IPS-11a (cell line): ENCODE measurements at regions not wholly inside any gene's neighbourhood (a gene's known extent, or its start where the extent isn't known, plus 50 kb on each side); places are given as distances from the start of the nearest gene placed in this dataset.

Source experiments
- H3K4me3 ChIP-seq: one replicate; pipeline ENCODE4 v1.5.1; 2013; ENCODE audit warnings: low read depth, low read length, control low read depth

DNA sequence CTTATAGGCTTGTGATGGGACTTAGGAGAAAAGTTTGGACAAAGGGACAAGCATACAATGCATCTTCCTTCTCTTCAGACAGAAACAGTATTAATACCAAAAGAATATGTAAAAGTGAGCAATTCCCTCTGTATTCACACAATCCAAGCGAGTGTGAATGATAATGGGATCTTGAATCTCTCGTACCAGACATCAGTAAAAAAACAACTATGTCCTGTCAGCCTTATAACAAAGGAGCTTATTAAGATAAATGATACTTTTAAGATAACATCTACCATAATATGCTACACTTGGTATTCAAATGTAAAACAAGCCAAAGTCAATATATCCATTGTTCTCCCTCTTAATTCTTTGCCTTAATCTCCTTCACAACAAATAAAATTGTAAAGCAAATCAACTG is 288.6 kb upstream of the CNTN6 start:
- H3K4me3 ChIP-seq, result no peak overlapping the region

DNA sequence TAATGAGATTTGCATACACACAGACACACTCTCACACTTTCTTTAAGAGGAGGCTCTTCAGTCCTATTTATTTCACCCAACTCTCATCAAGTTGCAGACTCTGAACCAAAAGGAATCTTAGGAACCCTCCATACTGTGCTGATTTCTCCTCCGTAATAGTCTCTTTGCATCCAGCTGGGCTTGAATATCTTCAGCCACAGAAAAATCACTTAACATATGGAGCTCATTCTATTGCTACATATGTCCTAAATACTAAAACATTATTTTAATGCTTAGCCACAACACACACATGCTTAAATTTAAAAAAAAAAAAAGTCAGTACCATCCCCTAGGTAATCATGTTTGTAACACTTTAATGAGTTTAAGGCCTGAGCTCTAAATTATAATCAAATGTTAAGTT is 287.5 kb upstream of the CNTN6 start:
- no peak overlapping the region for H3K4me3 ChIP-seq

DNA sequence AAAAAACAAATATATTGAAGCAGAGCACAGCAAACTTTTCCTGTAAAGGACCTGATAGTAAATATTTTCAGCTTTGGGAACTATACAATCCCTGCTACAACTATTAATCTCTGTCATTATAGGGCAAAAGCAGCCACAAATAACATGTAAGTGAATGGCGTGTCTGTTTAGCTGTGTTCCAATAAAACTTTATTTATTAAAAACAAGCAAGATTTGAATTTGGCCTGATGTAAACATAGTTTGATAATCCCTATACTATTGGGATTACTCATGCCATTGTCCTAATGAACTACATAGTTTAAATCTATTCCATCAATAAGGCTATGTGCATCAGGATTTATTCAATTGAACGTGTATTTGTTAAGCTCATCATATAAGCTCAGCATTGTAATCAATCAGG is 286.8 kb upstream of the CNTN6 start:
- H3K4me3 ChIP-seq, result no peak overlapping the region

DNA sequence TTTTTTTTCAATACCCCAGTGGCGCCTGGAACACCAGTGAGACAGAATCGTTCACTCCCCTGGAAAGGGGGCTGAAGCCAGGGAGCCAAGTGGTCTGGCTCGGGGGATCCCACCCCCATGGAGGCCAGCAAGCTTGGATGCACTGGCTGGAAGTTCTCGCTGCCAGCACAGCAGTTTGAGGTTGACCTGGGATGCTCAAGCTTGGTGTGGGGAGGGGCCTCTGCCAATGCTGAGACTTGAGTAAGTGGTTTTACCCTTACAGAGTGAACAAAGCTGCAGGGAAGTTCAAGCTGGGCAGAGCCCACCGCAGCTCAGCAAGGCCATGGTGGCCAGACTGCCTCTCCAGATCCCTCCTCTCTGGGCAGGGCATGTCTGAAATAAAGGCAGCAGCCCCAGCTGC is 276.2 kb upstream of the CNTN6 start:
- H3K4me3 ChIP-seq, result no peak overlapping the region

DNA sequence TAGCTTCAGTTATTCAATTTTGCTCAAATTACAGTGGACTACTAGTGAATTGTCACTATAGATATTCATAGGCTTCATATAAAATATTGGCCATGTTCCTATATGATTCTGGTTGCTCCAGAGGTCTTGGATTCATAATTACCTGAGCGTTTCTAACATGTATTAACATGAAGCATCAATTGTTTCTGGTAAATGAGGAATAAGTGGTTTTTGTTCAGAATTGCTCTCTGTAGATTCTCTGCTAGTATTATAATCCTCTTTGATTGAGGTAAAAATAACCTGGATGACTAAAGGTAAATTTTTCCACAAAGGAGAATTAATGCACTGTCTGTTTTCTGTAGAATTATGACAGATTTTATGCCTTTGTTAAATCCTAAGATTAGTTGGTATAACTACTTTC is 258.1 kb upstream of the CNTN6 start:
- H3K4me3 ChIP-seq, result no peak overlapping the region

DNA sequence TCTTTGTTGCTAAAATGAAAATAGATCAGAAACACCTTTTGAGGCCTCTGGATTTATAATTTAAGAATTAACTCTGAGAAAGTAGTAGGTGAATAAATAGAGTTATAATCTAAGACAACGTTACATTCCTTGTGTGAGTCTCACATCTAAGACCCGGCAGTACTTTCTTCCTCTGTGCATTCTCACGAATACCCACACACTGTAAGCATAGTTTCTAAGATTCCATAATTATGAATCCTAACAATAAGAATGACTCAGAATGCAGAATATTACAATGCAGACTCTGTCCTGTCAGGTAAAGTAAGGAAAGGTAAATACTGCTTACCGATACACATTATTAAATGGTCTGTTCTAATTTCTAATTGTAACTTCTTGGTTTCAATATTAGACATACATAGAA is 257.7 kb upstream of the CNTN6 start:
- no peak overlapping the region for H3K4me3 ChIP-seq

DNA sequence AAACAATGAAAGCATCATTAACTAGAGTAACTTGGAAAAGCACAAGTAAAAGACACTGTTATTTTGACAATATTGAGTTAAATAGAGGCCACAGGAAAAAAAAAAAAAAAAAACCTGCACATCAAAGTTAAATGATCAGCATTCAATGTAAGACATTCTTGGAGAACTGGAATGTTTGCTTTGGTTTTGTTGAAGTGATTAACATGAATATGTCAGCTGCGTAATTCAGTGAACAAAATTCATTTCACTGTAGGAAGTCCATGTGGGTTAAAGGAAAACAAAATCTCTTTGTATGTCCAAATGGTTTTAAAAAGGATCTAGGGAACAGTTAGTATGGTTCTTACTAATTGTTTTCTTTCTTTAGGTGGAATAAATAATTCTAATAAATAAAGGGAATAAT is 252.8 kb upstream of the CNTN6 start:
- H3K4me3 ChIP-seq, result no peak overlapping the region

DNA sequence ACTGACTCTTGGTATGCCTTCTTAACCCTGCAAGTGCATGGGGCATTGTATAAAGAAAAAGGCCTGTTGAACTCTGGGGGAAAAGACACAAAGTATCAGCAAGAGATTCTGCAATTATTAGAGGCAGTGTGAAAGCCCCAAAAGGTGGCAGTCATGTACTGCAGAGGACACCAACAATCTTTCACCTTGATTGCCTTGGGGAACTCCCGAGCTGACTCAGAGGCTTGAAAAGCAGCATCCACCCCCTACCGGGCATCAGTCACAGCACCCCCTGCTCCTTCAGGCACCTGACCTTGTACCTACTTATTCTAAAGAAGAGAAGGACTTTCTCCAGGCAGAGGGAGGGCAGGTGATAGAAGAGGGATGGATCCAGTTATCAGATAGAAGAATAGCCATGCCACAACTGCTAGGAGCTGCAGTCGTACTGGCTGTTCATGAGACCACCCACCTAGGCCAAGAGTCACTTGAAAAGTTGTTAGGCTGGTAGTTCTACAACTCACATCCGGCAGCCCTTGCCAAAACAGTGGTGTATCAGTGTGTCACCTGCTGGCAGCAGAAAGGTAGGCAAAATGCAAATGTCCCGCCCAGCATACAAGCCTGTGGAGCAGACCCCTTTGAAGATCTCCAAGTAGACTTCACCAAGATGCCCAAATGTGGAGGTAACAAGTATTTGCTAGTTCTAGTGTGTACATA is 241.6 kb upstream of the CNTN6 start:
- H3K4me3 ChIP-seq, result no peak overlapping the region

DNA sequence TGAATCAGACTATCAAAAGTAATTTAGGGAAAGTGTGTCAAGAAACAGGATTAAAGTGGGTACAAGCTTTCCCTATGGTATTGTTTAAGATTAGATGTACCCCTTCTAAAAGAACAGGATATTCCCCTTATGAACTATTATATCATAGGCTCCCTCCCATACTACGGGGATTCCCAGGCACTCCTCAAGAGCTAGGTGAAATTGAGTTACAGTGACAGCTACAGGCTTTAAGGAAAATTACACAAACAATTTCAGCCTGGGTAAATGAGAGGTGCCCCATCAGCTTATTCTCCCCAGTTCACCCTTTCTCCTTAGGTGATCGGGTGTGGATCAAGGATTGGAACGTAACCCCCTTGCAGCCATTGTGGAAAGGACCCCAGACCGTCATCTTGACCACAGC is 240.8 kb upstream of the CNTN6 start:
- H3K4me3 ChIP-seq, result no peak overlapping the region

DNA sequence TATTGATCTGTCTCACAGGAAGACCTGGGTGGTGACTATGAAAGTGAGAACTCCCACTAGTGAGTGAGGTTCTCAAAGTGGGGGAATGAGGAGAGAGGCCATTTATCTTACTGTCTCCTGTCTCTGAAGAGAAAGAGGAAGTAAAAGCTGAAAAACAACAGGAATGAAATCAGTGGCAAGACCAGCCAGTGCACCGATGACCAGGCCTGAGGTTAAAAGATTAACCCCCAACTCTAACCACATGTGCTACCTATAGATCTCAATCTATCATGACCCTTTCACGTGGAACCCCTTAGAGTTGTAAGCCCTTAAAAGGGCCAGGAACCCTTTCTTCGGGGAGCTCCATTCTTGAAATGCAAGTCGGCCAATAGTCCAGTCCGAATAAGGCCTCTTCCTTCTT is 239.3 kb upstream of the CNTN6 start:
- H3K4me3 ChIP-seq, result no peak overlapping the region

DNA sequence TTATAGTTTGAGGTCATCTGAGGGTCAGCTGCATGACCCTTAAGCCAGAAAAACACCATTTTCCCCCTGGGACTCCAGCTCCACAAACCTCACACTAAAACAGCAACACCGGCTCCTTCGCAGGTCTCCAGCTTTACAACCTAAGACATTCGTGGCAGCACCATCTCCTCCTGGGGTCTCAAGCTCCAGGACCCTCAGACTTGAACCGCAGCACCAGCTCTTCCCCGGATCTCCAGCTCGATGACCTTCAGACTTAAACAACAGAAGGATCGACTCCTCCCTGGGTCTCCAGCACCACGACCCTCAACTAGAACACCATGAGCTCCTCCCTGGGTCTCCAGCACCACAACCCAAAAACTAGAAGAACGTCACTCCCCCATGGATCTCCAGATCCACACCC is 233.7 kb upstream of the CNTN6 start:
- no peak overlapping the region for H3K4me3 ChIP-seq

DNA sequence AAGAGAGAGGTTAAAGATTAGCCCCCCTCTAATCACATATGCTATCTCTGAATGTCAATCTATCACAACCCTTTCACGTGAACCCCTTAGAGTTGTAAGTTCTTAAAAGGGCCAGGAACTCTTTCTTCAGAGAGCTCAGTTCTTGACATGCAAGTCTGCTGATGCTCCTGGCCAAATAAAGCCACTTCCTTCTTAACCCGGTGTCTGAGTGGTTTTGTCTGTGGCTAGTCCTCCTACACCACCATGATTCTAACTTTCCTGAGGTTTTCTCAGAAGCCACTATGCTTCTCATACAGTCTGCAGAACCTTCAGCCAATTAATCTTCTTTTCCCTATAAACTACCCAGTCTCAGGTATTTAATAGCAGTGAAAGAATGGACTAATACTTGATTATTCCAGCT is 231.1 kb upstream of the CNTN6 start:
- no peak overlapping the region for H3K4me3 ChIP-seq

DNA sequence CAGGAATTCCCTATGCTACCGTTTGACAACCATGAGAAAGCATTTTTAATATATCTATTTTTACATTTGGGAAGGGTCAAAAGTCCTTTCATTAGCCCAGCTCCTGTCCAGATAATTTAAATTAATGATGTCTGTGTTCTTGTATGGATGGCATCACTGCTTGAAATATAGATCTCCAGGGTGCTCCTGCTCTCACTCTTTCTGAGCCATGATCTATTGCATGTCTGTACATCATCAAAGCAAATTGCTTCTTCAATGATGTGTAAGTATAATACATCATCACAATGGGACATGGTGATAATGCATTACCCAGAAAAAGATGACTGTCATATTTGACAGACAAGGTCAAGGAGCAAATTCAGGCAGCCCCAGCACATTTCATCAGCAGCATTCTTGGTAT is 223.6 kb upstream of the CNTN6 start:
- H3K4me3 ChIP-seq, result no peak overlapping the region

DNA sequence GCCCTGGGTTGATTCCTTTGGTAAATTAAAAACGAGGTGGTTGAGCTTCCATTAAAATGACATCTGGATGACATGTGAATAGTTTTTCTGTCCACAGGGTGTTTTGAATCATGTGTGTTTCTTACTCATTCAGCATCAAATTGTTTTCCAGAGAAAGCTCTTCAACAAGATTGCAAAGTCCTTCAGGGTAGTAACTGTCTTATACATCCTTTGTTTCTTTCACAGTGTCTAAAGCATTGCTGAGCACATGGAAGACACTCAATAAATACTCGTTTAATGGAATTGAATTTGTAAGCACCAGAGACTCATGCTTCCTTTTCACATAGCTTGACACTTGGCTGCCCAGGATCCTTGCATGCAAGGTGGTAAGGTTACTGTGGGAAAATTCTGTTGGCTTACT is 223.1 kb upstream of the CNTN6 start:
- H3K4me3 ChIP-seq, result no peak overlapping the region

DNA sequence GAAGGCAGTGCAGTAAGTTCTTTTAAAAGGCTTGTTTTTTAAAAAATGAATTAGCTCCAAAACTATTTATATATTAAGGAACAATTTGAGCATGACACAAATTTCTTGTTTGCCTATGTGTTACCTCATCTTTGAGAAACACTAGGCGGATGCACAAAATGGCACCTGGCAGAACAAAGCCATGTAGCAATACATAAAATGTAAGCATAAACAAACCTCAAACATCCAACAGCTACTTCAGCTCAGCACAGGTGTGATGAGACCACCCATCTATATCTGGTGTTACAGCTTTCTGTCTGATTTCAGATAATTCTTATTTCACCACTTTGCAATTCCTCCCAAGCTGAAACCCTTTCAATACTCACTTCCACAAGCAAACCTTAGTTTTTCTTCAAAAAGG is 221.2 kb upstream of the CNTN6 start:
- H3K4me3 ChIP-seq, result no peak overlapping the region

DNA sequence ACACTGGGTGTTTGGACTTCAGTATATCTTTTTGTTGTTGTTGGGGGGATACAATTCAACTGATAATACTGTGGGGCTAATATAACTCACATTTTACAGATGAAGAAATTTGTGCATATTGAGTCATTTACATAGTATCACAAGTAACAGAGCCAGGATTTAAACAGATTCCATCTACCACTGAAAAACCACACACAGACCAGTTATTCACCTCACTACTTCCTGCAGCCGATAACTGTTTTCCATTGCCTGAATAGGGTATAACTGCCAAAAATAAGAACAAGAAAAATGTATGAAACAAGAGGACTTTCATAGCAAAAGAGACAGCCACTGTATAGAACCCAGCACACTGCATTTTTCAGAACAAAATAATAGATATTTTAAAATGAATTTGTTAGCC is 215.8 kb upstream of the CNTN6 start:
- no peak overlapping the region for H3K4me3 ChIP-seq

DNA sequence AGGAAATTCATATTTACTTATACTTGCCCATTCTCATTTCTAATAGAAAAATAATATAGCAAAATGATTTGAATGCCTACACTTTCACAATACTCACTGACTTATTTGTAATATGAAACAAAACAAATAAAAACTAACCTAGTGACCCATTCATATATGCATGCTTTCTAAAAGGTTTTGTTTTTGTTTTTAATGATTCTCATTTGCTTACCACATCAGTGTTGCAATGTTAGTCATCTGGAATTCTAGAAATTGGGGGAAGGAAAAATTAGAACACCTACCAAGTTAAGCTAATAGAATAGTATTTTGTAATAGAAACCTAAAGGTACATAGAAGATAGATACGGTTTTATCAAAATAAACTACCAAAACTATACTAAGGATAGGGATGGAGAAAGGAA is 214.1 kb upstream of the CNTN6 start:
- no peak overlapping the region for H3K4me3 ChIP-seq

DNA sequence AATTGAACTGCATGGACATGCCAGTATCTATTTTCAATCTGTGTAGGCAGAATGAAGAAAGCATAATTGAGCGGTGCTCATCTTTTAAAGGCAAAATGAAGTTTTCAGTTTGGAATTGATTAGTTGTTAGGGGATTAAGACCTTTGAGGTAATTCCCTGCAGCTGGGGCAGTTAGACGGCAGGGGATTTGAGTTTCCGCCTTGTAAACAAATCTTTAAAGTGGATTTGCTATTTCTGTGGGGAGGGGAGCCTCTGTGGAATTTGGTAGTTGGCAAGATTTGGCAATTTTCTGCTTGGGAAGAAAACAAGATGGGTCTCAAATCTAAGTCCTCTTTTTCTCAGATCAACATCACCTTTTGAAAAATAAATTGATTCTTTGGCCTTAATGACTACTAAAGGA is 212.5 kb upstream of the CNTN6 start:
- H3K4me3 ChIP-seq, result no peak overlapping the region

DNA sequence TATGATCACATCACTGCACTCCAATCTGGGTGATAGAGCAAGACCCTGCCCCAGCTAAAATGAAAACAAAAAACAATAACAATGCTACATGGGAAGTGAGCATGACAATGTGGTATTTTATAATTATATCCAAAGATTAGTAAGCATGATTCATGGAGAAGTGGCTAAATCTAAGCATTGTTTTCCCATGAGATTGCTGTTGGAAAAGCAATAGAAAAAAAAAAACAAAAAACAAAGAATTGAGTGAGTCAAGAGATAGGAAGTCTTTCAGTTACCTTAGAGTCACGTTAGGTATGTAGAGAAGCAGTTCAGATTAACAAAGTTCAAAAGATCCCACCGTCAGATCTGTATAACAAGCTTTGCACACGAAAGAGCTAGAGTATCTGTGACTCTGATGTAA is 210.3 kb upstream of the CNTN6 start:
- no peak overlapping the region for H3K4me3 ChIP-seq

DNA sequence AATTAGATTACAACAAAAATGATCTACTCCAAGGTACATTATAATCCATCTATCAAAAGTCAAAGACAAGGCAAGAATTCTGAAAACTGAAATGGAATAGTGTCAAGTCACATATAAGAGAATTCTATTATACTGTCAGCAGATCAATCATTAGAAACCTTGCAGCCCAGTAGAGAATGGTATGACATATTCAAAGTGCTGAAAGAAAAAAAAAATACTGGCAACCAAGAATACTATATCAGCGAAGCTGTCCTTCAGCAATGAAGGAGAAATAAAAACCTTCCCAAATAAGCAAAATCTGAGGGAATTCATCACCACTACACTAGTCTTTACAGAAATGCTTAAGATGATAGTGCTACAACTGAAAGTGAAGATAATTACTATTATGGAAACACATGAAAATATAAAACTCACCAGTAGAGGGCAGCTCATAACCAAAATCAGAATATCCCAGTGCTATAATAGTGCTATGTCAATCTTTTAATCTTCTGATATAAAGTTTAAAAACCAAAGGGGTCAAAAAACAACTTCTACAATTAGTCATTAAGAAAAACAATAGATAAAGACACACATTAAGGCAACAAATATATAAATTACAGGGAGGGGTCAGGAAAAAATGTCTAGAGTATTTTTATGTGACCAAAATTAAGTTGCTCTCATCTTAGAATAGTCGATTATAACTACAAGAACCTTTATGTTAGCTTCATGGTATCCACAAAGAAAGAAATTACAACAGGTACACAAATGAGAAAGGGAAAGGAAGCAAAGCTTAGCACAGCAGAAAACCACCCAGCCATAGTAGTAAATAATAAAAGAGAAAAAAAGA is 190.7 kb upstream of the CNTN6 start:
- no peak overlapping the region for H3K4me3 ChIP-seq

DNA sequence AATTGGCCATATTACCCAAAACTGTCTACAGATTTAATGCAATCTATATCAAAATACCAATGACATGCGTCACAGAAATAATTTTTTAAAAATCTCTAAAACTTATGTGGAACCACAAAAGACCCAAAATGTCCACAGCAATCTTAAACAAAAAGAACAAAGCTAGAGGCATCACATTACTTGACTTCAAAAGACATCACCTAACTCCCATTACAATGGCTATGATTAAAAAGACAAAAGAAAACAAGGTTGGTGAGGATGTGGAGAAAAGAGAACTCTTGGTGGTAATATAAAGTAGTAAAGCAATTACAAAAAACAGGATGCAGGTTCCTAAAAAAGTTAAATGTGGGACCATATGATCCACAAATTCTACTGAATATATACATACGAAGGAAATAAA is 187.6 kb upstream of the CNTN6 start:
- no peak overlapping the region for H3K4me3 ChIP-seq

DNA sequence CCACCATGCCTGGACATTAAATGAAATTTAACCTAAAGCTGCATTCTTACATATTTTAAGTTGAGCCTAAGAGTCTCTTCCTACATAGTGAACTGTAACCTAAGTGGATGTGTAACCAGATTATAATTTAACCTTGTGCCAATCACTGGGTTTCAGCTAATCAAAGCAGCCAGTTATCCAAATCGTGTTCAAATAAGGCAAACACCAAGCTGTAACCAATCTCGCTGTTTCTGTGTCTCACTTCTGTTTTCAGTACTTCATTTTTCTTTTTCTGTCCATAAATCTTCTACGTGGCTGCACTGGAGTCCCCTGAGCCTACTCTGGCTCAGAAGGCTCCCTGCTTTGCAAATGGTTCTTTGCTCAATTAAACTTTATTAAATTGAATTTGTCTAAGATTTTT is 186.1 kb upstream of the CNTN6 start:
- no peak overlapping the region for H3K4me3 ChIP-seq

DNA sequence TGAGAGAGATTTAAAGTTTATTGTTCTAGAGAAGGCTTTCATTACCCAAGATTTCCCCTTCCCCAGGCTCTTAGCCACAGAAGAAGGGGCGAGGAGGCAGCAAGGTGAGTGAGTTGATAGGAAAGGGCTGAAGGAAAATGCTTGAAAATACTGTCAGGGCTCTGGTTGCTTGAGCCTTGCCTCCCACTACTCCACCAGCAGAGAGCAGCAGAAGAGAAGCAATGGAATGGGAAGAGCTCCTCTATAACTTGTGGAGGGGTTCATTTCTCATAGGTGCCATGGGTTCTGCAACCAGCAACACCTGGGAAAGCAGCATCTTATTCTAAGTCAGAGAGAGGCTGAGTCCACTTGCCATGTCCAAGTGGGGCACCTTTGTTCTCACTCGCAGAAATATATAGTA is 184.0 kb upstream of the CNTN6 start:
- no peak overlapping the region for H3K4me3 ChIP-seq
